ENCODE measurements at regions not wholly inside any gene's neighbourhood (a gene's known extent, or its start where the extent isn't known, plus 50 kb on each side); places are given as distances from the start of the nearest gene placed in this dataset.

- DNase-seq: no peak
Observed at GRCh38 chr10:4373098-4373497, 452.9 kb upstream of the AKR1E2 start.

- peak; percentile 2 for DNase-seq
Observed at GRCh38 chr10:4372601-4373000, 453.4 kb upstream of the AKR1E2 start.

DNA sequence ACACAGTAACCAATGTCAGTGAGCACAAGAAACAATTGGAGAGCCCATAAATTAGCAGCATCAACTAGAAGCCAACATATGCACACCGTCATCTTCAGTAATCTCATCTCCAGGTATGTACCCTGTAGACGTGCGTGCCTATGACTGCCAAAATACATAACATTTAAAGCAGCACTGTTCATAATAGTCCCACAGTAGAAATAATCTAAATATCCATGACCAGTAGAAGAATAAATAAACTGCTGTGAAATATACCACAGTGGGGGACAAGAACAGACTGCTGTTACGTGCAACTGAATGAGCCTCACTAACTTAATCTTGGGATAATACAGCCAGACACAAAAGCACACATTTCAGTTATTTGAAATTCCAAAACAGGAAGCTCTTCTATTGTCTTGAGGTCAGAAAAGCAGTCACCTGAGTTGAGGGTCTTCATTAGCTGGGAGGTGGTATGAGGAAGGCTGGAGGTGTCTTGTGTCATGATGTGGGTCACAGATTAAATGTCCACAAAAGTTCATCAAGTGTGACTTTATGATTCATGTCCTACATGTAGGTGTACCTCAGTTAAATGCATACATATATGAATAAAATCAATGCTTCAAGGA, 454.2 kb upstream of the AKR1E2 start:
- no peak for DNase-seq

DNA sequence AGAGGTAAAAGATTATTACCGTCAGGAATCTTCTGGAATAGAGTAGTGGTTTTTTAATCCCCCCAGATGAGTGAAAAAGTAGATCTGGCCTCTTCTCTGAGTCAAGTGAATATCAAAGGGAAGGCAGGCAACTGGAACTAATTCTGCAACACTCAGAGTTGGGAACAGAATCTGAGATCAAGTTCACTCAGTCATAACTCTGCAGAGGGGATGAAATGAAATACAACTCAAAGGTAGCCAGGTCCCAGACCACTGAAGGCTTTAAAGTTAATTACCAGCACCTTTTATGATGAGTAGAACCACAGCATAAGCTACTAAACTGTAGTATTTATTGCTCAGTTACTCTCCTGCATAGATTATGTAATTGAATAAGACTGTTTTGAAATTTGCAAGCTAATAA, 455.6 kb upstream of the AKR1E2 start:
- no peak for DNase-seq

GRCh38 chr10:4361581-4361980, 464.4 kb upstream of the AKR1E2 start:
- no peak for DNase-seq

DNA sequence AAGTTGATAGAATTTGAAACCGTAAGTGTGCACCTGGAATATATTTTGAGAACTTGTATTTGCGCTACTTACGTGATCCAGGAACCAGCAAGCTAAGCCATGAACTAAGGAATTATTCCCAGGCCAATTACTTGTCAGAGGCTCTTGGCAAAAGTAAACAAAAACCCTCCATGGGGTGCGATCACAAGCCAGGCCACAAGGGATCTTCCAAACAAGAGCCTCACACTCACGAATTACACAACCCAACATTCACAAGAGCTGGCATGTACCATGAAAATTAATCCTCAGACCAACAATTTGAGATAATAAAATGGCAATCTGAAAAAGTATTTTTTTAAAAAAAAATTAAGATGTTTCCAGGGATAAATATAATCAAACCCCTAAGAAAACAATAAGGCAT, 467.0 kb upstream of the AKR1E2 start:
- DNase-seq: no peak

- no peak for DNase-seq
Observed at GRCh38 chr10:4357911-4358310, 468.1 kb upstream of the AKR1E2 start.

DNA sequence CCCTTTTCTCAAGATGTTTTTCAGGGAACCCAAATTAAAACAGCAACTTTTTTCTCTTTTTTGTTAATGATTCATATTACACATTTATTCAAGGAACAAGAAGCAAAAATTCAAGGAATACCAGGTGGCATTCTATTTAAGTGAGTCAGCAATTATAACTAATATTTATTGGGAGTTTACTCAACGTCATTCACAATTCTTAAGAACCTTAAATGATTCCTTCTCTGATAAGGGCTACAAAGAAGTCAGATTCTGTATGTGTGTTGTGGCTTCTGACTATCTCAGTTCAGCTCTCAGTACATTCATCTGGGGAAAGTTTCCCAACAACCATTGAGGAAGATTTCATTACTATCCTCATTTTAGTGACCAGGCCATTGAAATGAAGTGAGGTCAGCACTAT, 470.7 kb upstream of the AKR1E2 start:
- DNase-seq: no peak

- peak; percentile 37 for DNase-seq
Observed at GRCh38 chr10:4354382-4354812, 471.6 kb upstream of the AKR1E2 start.

- DNase-seq: no peak
Observed at GRCh38 chr10:4353964-4354363, 472.0 kb upstream of the AKR1E2 start.

DNA sequence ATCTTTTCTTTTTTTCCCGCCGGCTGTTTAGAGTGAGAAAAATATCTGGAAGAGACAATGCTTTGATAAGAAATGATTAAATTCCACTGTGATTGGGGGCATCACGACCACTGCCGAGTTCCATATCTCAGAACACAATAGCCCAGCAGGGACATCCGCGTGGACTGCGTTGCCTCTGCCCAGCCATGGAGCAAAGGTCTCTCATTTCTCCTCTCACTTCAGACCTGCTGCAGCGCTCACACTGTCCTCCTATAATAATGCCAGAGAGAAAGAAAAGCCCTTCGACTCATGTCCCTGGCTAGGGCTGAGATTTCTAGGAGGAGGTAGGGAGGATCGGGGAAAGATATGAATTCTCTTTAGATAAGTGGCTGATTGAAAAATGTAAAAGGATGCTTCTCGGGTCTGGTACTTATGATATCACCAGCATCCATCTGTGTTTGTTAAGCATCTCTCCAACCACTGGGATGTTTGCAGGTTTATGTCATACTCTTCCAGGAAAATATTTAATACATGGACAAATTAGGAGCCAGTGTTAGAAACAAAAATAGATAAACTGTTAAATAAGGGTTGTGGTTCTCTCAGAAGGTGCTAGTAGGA, 472.9 kb upstream of the AKR1E2 start:
- no peak for DNase-seq

DNA sequence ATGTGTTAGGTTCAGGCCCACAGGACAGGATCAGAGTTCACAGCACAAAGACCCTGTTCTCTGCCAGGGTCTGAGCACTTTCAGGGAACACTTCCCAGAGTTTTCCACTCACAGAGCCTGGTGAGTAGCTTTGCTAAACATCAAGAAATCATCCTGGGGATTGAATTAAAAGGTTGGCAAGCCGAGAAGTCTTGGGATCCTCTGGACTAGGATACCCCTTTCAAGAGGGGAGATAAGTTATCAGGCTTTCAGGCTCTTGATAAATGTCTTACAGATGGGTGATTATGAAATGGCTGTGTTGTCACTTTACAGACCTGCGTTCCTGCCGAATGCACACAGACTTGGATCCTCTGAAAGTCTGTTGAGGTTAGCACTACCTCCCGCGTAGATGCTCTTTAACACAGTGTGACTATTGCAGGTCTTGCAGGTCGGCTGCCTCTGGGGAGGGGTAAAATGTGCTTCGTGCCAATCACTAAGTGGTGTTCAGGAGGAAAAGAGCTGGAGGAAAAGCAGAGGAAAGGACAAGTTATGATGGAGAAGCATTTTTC, 473.5 kb upstream of the AKR1E2 start:
- no peak for DNase-seq

DNA sequence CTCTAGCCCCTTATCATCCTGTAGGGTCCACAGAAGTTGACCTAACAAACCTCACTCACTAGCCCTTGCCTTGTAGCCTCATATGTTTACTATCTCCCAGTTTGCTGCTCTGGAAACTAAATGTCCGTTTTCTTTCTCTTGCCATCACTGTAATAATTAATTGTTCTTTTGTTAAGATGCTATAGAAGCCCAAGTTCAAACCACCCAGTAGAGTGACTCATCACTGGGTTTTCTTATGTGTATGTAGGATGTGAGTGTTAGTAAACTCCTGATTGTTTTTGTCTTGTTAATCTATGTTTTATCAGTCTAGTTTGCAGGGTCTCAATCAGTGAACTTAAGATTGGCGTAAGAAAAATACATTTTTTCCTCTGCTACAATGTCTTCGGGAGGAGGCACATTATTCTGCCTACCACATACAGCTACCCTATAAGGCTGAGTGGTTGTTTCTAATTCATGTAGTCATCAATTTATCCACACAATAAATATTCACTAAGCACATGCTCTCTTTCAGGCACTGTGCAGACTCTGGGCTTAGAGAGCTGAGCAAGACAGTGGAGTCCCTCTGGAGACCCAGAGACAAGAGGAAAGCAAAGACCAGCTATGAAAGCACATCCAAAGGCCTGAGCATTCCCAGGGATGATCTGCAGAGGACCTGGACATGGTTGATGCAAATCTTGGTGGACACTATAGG, 474.1 kb upstream of the AKR1E2 start:
- no peak for DNase-seq

GRCh38 chr10:4347397-4347796, 478.6 kb upstream of the AKR1E2 start:
- DNase-seq: no peak

DNA sequence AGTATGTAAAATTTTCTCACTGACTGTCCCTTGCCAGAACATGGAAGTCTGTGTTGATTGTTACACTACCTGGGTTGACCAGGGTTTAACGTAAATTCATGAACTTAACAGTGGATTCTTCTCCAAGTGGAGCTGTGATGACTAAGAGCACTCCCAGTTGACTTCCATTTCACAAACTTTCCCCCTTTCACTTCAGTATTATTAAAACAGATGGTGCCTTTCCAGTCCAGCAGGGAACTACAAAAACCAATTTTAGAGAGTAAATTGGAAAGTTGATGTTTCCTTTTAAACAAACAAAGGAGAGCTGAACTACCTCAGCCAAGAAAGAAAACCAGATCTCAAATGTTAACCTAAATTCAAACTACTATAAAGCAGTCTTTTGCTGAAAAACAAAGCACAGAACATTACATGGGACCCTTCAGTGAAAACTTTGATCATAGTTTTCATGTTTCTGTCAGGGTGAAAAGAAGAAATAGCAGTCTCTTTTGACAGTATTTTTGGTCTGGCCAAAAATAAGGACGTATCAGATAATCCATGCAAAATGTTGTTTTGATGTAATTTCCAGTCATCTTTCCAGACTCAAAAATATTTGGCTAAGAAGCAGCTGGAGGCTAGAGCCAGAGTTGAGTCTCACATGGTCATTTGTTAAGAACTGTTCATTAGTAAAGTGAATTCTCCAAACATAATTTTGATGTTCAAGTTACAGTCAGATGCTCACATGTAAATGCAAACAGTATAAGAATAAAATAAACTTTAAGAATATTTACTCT, 479.9 kb upstream of the AKR1E2 start:
- no peak for DNase-seq

DNA sequence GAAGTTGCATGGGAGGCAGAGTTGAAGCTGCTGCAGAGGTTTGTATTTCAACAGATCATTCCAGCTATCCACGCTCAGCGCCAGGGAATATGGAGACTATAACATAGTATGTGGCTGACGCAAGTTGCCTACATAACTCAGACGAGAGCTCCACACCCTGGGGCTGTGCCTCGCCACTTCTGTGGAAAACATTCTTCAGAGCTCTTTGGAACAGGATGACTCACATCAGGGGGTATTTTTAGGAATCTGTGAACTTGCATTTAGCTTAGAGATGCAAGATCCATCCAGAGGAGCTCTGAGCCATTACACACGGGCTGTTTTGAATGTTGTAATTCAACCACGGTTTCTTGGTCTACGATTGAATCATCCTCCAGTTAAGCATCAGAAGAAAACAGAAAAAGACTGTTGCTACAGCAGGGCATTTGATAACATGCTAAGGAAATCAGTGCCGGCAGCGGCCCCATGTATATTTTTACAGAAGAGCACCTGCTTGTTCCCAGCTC, 481.5 kb upstream of the AKR1E2 start:
- DNase-seq: peak; percentile 79

GRCh38 chr10:4343873-4344272, 482.1 kb upstream of the AKR1E2 start:
- DNase-seq: no peak

DNA sequence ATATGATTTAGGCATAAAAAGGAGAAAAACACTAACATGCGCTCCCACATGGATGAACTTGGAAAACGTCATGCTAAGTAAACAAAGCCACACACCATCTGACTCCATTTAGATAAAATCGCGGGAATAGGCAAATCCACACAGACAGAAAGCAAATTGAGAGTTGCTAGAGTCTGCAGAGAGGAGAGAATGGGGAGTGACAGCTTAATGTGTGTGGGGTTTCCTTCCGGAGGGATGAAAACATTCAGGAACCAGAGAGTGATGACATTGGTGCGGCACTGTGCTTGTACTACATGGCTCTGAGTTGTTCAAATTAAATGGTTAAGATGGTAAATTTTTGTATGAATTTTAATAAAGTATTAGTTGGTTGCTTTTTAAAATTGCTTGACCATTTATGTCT, 482.9 kb upstream of the AKR1E2 start:
- DNase-seq: no peak

DNA sequence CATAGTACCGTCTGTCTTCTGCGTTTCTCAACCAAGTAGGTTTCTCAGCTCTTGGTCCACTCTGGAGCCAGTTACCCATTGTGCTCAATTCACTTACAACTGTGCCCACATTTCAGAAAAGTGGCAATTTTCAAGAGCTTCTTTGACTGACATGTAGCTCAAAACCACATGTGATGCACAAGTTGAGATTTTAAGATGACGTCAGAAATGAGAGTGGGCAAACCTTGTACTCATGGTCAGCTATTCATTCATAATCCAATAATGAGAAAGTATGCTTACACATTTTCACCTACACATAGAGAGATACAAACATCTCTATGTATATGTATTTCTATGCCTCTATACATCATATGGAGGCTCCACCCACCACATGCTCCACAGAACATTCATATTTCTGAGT, 487.2 kb upstream of the AKR1E2 start:
- no peak for DNase-seq

- DNase-seq: no peak
Observed at GRCh38 chr10:4337563-4337962, 488.4 kb upstream of the AKR1E2 start.

GRCh38 chr10:4334871-4335270, 491.1 kb upstream of the AKR1E2 start:
- no peak for DNase-seq

- DNase-seq: no peak
Observed at GRCh38 chr10:4334015-4334414, 492.0 kb upstream of the AKR1E2 start.

- DNase-seq: no peak
Observed at GRCh38 chr10:4333459-4333894, 492.5 kb upstream of the AKR1E2 start.

Measured in T1000 (cell line).